ENCODE measurements at regions not wholly inside any gene's neighbourhood (a gene's known extent, or its start where the extent isn't known, plus 50 kb on each side); places are given as distances from the start of the nearest gene placed in this dataset.

GRCh38 chr5:86546582-86546981 lies 71.2 kb upstream of the COX7C start:
- Histone ChIP-seq H3K9me3 (replicated peaks in 1 of 2; ENCODE audit: control insufficient read depth in 2 of 2, insufficient read depth in 1 of 2, low read depth in 1 of 2, low read length in 2 of 2) (no peaks in the 10 kb centered on the region), H2AK5ac (ENCODE audit: low read depth, low read length) (no peak overlapping the region), H2BK12ac (ENCODE audit: low read length) (no peak overlapping the region), H3K4ac (ENCODE audit: low read length) (no peak overlapping the region), H3K23ac (ENCODE audit: low read depth, low read length, poor library complexity) (no peak overlapping the region), H3K79me1 (ENCODE audit: low read depth, low read length) (no peaks in the 10 kb centered on the region), H3K9ac (ENCODE audit: low read depth, low read length, poor library complexity) (no peak overlapping the region), H3K27me3 (ENCODE audit: control insufficient read depth in 3 of 3, insufficient read depth in 3 of 3, low read depth in 1 of 3, low read length in 3 of 3) (no peaks in the 10 kb centered on the region), H3K4me1 (ENCODE audit: control insufficient read depth in 2 of 2, insufficient read depth in 1 of 2, low read depth in 1 of 2, low read length in 2 of 2) (no peaks in the 10 kb centered on the region), H3K18ac (ENCODE audit: low read length) (no peak overlapping the region), H3K27ac (replicated peaks; ENCODE audit: low read length) (no peak overlapping the region), H3K4me2 (ENCODE audit: insufficient read depth, low read length, poor library complexity, severe bottlenecking) (no peak overlapping the region), H4K91ac (ENCODE audit: low read depth, low read length, poor library complexity) (no peak overlapping the region), H3K4me3 (ENCODE audit: low read length in 2 of 2) (no peak overlapping the region), H2BK5ac (ENCODE audit: low read length) (no peak overlapping the region), H4K8ac (ENCODE audit: low read depth, low read length) (no peak overlapping the region), H3K36me3 (replicated peaks in 1 of 2; ENCODE audit: control insufficient read depth in 2 of 2, insufficient read depth in 2 of 2, low read length in 2 of 2) (no peaks in the 10 kb centered on the region), H2BK120ac (ENCODE audit: low read depth, low read length) (no peak overlapping the region), H3K14ac (ENCODE audit: low read length) (no peak overlapping the region), H2BK15ac (ENCODE audit: low read length) (no peak overlapping the region), H2AFZ (ENCODE audit: low read length) (peak overlapping the region; percentile 60)
- no CpG with 5 or more reads among the region's 4 CpGs for WGBS, 2 donors (ENCODE audit: extremely low coverage in 2 of 2, insufficient read length in 2 of 2, insufficient replicate concordance in 1 of 2)
- no peak for DNase-seq (ENCODE audit: low spot score)

- no peak overlapping the region for H3K23ac ChIP-seq (ENCODE audit: low read depth, low read length, poor library complexity)
- no CpG with 5 or more reads among the region's 1 CpG for WGBS, 2 donors (ENCODE audit: extremely low coverage in 2 of 2, insufficient read length in 2 of 2, insufficient replicate concordance in 1 of 2)
- H3K79me1 ChIP-seq (ENCODE audit: low read depth, low read length) = no peaks in the 10 kb centered on the region
Observed at GRCh38 chr5:86554638-86555037, 63.1 kb upstream of the COX7C start.

GRCh38 chr5:86557920-86558319 lies 59.8 kb upstream of the COX7C start:
- Histone ChIP-seq H2AK5ac (ENCODE audit: low read depth, low read length) (no peak overlapping the region), H3K14ac (ENCODE audit: low read length) (no peak overlapping the region), H3K23ac (ENCODE audit: low read depth, low read length, poor library complexity) (no peak overlapping the region), H4K91ac (ENCODE audit: low read depth, low read length, poor library complexity) (no peak overlapping the region), H2BK15ac (ENCODE audit: low read length) (no peak overlapping the region), H4K8ac (ENCODE audit: low read depth, low read length) (no peak overlapping the region), H3K27me3 (ENCODE audit: control insufficient read depth in 3 of 3, insufficient read depth in 3 of 3, low read depth in 1 of 3, low read length in 3 of 3) (no peaks in the 10 kb centered on the region), H3K27ac (replicated peaks; ENCODE audit: low read length) (no peak overlapping the region), H3K9ac (ENCODE audit: low read depth, low read length, poor library complexity) (no peak overlapping the region), H2BK12ac (ENCODE audit: low read length) (no peak overlapping the region), H3K4me1 (ENCODE audit: control insufficient read depth in 2 of 2, insufficient read depth in 1 of 2, low read depth in 1 of 2, low read length in 2 of 2) (no peaks in the 10 kb centered on the region), H3K4me3 (ENCODE audit: low read length in 2 of 2) (no peak overlapping the region), H3K36me3 (replicated peaks in 1 of 2; ENCODE audit: control insufficient read depth in 2 of 2, insufficient read depth in 2 of 2, low read length in 2 of 2) (no peaks in the 10 kb centered on the region), H2BK120ac (ENCODE audit: low read depth, low read length) (no peak overlapping the region), H3K79me1 (ENCODE audit: low read depth, low read length) (no peaks in the 10 kb centered on the region), H3K18ac (ENCODE audit: low read length) (no peak overlapping the region), H2AFZ (ENCODE audit: low read length) (no peak overlapping the region), H3K4me2 (ENCODE audit: insufficient read depth, low read length, poor library complexity, severe bottlenecking) (no peak overlapping the region), H2BK5ac (ENCODE audit: low read length) (no peak overlapping the region), H3K4ac (ENCODE audit: low read length) (no peak overlapping the region), H3K9me3 (replicated peaks in 1 of 2; ENCODE audit: control insufficient read depth in 2 of 2, insufficient read depth in 1 of 2, low read depth in 1 of 2, low read length in 2 of 2) (no peaks in the 10 kb centered on the region)
- DNase-seq (ENCODE audit: low spot score) = no peak

More at GRCh38 chr5:86554638-86555037, 63.1 kb upstream of the COX7C start:
- H2AK5ac ChIP-seq (ENCODE audit: low read depth, low read length) = no peak overlapping the region
- H4K8ac ChIP-seq (ENCODE audit: low read depth, low read length) = no peak overlapping the region
- H3K4me3 ChIP-seq (ENCODE audit: low read length in 2 of 2) = no peak overlapping the region
- no peak overlapping the region for H2BK120ac ChIP-seq (ENCODE audit: low read depth, low read length)
- no peak overlapping the region for H3K18ac ChIP-seq (ENCODE audit: low read length)
- DNase-seq (ENCODE audit: low spot score) = no peak
- H2BK5ac ChIP-seq (ENCODE audit: low read length) = no peak overlapping the region
- no peaks in the 10 kb centered on the region for H3K4me1 ChIP-seq (ENCODE audit: control insufficient read depth in 2 of 2, insufficient read depth in 1 of 2, low read depth in 1 of 2, low read length in 2 of 2)
- H3K36me3 ChIP-seq (replicated peaks in 1 of 2; ENCODE audit: control insufficient read depth in 2 of 2, insufficient read depth in 2 of 2, low read length in 2 of 2) = no peaks in the 10 kb centered on the region
- no peak overlapping the region for H3K4ac ChIP-seq (ENCODE audit: low read length)
- no peak overlapping the region for H3K27ac ChIP-seq (replicated peaks; ENCODE audit: low read length)
- H4K91ac ChIP-seq (ENCODE audit: low read depth, low read length, poor library complexity) = no peak overlapping the region
- H3K4me2 ChIP-seq (ENCODE audit: insufficient read depth, low read length, poor library complexity, severe bottlenecking) = no peak overlapping the region
- no peak overlapping the region for H2BK12ac ChIP-seq (ENCODE audit: low read length)
- H3K14ac ChIP-seq (ENCODE audit: low read length) = no peak overlapping the region
- no peak overlapping the region for H2BK15ac ChIP-seq (ENCODE audit: low read length)
- no peak overlapping the region for H3K9ac ChIP-seq (ENCODE audit: low read depth, low read length, poor library complexity)
- no peaks in the 10 kb centered on the region for H3K27me3 ChIP-seq (ENCODE audit: control insufficient read depth in 3 of 3, insufficient read depth in 3 of 3, low read depth in 1 of 3, low read length in 3 of 3)
- no peaks in the 10 kb centered on the region for H3K9me3 ChIP-seq (replicated peaks in 1 of 2; ENCODE audit: control insufficient read depth in 2 of 2, insufficient read depth in 1 of 2, low read depth in 1 of 2, low read length in 2 of 2)
- H2AFZ ChIP-seq (ENCODE audit: low read length) = no peak overlapping the region

GRCh38 chr5:86565197-86565789 lies 52.4 kb upstream of the COX7C start:
- Histone ChIP-seq H2BK12ac (ENCODE audit: low read length) (no peak overlapping the region), H3K79me1 (ENCODE audit: low read depth, low read length) (no peaks in the 10 kb centered on the region), H3K27ac (replicated peaks; ENCODE audit: low read length) (no peak overlapping the region), H2BK120ac (ENCODE audit: low read depth, low read length) (no peak overlapping the region), H2BK5ac (ENCODE audit: low read length) (no peak overlapping the region), H3K14ac (ENCODE audit: low read length) (no peak overlapping the region), H2BK15ac (ENCODE audit: low read length) (no peak overlapping the region), H4K8ac (ENCODE audit: low read depth, low read length) (no peak overlapping the region), H3K23ac (ENCODE audit: low read depth, low read length, poor library complexity) (no peak overlapping the region), H3K4me3 (ENCODE audit: low read length in 2 of 2) (no peak overlapping the region), H2AK5ac (ENCODE audit: low read depth, low read length) (no peak overlapping the region), H4K91ac (ENCODE audit: low read depth, low read length, poor library complexity) (no peak overlapping the region), H3K4ac (ENCODE audit: low read length) (no peak overlapping the region), H3K36me3 (replicated peaks in 1 of 2; ENCODE audit: control insufficient read depth in 2 of 2, insufficient read depth in 2 of 2, low read length in 2 of 2) (no peaks in the 10 kb centered on the region), H2AFZ (ENCODE audit: low read length) (no peak overlapping the region), H3K4me1 (ENCODE audit: control insufficient read depth in 2 of 2, insufficient read depth in 1 of 2, low read depth in 1 of 2, low read length in 2 of 2) (no peaks in the 10 kb centered on the region), H3K9me3 (replicated peaks in 1 of 2; ENCODE audit: control insufficient read depth in 2 of 2, insufficient read depth in 1 of 2, low read depth in 1 of 2, low read length in 2 of 2) (peaks cover 0 to 1% of the 10 kb centered on the region in 2 donors), H3K18ac (ENCODE audit: low read length) (no peak overlapping the region), H3K27me3 (ENCODE audit: control insufficient read depth in 3 of 3, insufficient read depth in 3 of 3, low read depth in 1 of 3, low read length in 3 of 3) (no peaks in the 10 kb centered on the region), H3K9ac (ENCODE audit: low read depth, low read length, poor library complexity) (no peak overlapping the region), H3K4me2 (ENCODE audit: insufficient read depth, low read length, poor library complexity, severe bottlenecking) (no peak overlapping the region)
- WGBS, 2 donors (ENCODE audit: extremely low coverage in 2 of 2, insufficient read length in 2 of 2, insufficient replicate concordance in 1 of 2) = no CpG with 5 or more reads among the region's 8 CpGs
- DNase-seq (ENCODE audit: low spot score) = no peak

Measured in neuronal stem cell (in vitro differentiated cells).